ENCODE measurements at regions not wholly inside any gene's neighbourhood (a gene's known extent, or its start where the extent isn't known, plus 50 kb on each side); places are given as distances from the start of the nearest gene placed in this dataset.

- TF ChIP-seq, protein P1, sequence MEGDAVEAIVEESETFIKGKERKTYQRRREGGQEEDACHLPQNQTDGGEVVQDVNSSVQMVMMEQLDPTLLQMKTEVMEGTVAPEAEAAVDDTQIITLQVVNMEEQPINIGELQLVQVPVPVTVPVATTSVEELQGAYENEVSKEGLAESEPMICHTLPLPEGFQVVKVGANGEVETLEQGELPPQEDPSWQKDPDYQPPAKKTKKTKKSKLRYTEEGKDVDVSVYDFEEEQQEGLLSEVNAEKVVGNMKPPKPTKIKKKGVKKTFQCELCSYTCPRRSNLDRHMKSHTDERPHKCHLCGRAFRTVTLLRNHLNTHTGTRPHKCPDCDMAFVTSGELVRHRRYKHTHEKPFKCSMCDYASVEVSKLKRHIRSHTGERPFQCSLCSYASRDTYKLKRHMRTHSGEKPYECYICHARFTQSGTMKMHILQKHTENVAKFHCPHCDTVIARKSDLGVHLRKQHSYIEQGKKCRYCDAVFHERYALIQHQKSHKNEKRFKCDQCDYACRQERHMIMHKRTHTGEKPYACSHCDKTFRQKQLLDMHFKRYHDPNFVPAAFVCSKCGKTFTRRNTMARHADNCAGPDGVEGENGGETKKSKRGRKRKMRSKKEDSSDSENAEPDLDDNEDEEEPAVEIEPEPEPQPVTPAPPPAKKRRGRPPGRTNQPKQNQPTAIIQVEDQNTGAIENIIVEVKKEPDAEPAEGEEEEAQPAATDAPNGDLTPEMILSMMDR (conservative IDR thresholded peaks at IDR 0.05; ENCODE audit: low read length) = no peak
- TF ChIP-seq EZH2phosphoT487 (IDR thresholded peaks at IDR 0.05; ENCODE audit: borderline replicate concordance, low read depth, low read length) = no peak
These were observed 125.4 kb downstream of the PXDC1 start for GRCh38 chr6:3625980-3626563.

Data from OCI-LY7 (cell line).